GM21515 (cell line): ENCODE measurements at regions not wholly inside any gene's neighbourhood (a gene's known extent, or its start where the extent isn't known, plus 50 kb on each side); places are given as distances from the start of the nearest gene placed in this dataset.
"Not testable (repeated sequence)": the region's sequence is repeated elsewhere in the genome, so short reads cannot be mapped to it uniquely, and the experiment has no call there.

Source experiments
- ATAC-seq: cut with Tn5 transposase; IDR thresholded peaks from one replicate; pipeline ENCODE4 v1.9.1; 2021; ENCODE audit not compliant: unreplicated experiment

DNA sequence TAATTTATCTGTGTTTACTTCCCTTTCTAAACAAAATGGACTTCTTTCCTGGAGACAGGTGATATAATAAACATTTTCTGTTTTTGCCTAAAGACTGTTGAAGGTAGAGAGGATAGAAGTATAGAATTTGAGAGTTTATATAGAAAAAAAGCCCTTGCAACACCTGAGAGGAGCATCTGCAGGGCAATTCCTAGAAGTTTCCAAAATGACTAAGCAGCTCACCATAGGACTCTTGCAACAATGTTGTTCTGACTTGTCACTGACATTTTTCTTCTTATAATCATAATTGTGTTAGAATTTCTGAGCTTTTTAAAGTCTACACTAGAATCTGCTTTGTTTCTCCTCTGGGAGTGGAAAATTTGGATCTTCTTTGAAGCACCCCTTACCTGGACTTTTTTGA, 216.8 kb downstream of the TUSC1 start:
- ATAC-seq, result no peak

DNA sequence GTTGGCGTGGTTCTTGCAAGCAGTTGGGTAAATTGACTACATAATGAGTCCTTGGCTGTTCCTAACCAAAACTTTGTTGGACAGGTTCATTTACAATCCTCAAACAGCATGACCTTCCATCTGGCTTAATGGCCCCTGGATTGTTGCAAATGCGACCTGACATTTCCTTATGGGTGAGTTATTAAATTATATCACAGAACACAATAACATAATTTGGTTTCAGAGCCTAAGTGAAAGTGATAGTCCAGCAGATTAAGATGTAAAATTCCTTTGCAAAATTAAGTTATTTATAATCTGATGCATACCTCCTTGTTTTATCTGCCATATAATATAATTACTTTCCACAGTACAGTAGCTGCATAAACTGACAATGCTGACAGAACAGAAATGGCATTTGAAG, 224.4 kb downstream of the TUSC1 start:
- no peak for ATAC-seq

GRCh38 chr9:25449503-25449902, 228.7 kb downstream of the TUSC1 start:
- no peak for ATAC-seq

DNA sequence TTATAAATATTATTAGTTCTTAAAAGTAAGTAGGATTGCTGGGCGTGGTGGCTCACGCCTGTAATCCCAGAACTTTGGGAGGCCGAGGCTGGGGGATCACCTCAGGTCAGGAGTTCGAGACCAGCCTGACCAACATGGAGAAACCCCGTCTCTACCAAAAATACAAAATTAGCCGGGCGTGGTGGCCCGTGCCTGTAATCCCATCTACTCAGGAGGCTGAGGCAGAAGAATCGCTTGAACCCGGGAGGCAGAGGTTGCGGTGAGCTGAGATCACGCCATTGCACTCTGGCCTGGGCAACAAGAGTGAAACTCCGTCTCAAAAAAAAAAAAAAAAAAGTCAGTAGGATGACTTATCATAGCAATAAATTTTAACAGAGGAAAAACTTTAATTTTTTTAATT, 232.5 kb downstream of the TUSC1 start:
- ATAC-seq, result not testable (repeated sequence)

GRCh38 chr9:25442526-25442925, 235.7 kb downstream of the TUSC1 start:
- no peak for ATAC-seq

GRCh38 chr9:25427898-25428297, 250.3 kb downstream of the TUSC1 start:
- no peak for ATAC-seq

DNA sequence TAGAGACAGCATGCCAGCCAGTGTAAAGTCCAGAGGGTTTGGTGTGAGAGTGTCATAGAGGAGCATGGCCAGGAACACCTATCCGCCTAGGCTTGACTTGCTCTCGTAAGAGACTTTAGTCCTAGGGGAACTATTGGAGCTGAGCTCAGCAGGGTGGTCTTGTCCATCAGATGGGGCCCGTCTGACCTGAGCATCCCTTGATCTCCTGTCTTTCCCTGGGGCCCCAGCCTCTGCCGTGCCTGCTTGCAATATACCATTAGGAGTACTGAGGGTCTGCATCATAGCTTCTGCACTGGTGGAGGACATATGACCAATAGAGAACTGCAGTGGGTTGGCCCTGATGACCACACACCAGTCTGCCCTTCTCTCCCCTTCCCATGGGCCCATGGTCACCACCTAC, 251.0 kb downstream of the TUSC1 start:
- no peak for ATAC-seq

- no peak for ATAC-seq
Measured at GRCh38 chr9:25421560-25421959, 256.7 kb downstream of the TUSC1 start.

DNA sequence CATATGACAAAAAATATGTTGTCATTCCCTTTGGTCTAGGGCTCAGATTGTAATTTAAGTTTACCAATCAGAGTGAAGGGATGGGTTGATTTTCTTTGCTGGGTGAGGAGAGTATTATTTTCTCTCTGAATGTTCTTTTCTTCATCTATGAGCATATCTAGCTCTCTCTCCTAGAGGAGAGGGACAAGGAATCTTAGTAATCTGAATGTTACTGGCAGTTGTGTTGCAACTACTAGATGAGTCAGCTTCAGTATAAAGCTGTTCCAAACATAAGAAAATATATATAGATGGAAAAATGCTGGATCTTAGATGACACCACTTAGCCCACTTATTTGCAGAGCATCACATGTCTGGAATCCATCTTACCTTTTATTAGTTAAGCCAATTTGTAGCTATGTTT, 259.3 kb downstream of the TUSC1 start:
- no peak for ATAC-seq

GRCh38 chr9:25415718-25416117, 262.5 kb downstream of the TUSC1 start:
- ATAC-seq, result no peak

DNA sequence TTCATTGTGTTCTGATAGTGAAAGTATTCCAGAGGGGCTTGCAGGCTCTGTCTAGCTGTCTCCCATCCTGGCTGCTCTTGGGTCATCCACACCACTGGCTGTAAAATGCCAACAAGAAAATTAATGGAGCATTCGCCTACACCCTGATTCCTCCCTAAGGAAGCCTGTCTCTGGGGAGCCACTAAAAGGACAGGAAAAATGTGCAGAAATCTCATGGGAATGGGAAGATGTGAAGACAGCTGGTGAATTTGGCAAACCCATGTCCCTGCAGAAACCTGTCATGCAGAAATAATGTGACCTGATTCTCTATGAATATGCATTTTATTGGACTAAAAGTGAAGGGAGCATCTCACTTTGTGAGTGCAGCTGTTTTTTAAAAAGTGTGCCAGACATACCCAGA, 265.6 kb downstream of the TUSC1 start:
- no peak for ATAC-seq

- ATAC-seq, result no peak
Measured at GRCh38 chr9:25397746-25398145, 280.5 kb downstream of the TUSC1 start.

GRCh38 chr9:25396828-25397227, 281.4 kb downstream of the TUSC1 start:
- ATAC-seq, result no peak

GRCh38 chr9:25381141-25381540, 297.1 kb downstream of the TUSC1 start:
- ATAC-seq, result no peak

DNA sequence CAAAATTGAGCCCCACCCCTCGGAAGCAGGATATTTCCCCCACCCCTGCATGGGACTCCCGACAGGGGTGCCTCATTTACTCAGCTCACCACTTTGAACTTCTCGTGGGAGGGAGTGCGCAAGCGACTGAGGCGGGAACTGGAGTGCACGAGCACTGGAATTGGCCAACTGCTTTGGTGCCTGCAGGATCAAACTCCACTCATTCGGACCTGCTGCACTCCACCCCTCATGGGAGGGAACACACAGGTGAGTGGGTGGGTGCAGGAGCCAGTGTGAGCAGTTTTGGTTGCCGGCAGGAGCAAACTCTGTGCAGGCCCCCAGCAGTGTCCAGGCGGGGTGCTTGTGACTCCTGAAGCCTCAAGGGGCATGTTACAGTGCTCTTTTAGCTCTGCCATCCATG, 301.2 kb downstream of the TUSC1 start:
- no peak for ATAC-seq

GRCh38 chr9:25374281-25374680, 304.0 kb downstream of the TUSC1 start:
- no peak for ATAC-seq

DNA sequence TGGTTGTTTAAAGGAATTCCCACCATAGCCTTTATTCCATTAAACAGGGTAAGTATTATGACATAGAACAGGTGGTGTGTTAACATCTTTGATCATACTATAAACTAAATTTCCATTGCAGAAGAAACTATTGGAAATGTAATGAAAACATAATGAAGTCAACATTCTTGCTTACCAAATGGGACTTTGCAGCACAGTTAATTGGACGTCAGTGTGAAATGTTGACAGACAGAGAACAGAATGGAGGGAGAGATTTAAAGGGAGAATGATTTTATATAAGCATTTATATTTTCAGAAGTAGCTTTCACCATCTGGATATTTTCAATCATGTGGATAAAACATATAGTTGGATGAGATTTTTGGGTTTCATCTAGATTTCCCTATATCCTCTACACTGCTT, 311.3 kb downstream of the TUSC1 start:
- no peak for ATAC-seq

DNA sequence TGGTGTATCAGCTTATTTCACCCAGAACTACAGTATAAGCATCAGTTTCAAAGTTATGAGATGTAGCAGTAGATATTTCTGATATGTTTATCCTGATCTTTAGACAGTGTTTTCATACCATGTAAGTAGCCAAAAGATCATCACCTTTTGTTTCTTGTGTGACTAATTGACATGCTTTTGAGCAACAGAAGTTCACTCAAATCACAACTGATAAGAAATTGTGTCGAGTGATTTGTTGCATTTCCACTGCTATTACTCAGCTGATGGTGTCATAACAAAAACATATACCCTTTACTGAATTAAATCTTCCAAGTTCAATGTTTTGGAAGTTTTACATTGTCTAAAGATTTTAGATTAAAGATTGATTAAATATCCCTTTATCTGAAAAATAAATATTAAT, 324.5 kb downstream of the TUSC1 start:
- no peak for ATAC-seq

GRCh38 chr9:25350011-25350410, 328.2 kb downstream of the TUSC1 start:
- no peak for ATAC-seq

GRCh38 chr9:25322142-25322541, 356.1 kb downstream of the TUSC1 start:
- no peak for ATAC-seq

GRCh38 chr9:25310961-25311360, 367.3 kb downstream of the TUSC1 start:
- no peak for ATAC-seq

DNA sequence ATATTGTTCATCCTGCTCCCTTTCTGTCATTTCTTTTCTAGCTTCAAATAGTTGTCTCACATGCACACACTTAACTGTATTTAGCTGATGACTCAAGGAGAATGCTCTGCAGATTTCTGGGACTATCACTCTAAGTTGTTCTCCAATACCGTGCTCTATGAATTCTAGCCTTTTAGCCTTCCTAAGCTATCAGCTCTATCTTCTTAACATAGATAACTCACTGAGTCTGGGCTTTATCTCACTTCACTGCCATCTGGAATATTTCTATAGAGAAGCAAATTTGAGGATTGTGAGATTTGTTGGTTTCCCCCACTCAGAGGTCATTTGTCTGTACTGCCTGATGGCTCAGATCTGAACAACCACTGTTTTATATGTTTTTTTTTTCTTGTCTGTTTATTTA, 369.7 kb downstream of the TUSC1 start:
- ATAC-seq, result no peak

- ATAC-seq, result no peak
Measured at GRCh38 chr9:25302601-25303000, 375.6 kb downstream of the TUSC1 start.

DNA sequence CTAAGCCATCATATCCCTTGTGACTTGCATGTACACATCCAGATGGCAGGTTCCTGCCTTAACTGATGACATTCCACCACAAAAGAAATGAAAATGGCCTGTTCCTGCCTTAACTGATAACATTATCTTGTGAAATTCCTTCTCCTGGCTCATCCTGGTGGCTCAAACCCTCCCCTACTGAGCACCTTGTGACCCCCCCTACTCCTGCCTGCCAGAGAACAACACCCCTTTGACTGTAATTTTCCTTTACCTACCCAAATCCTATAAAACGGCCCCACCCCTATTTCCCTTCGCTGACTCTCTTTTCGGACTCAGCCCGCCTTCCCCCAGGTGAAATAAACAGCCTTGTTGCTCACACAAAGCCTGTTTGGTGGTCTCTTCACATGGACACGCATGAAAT, 390.0 kb downstream of the TUSC1 start:
- not testable (repeated sequence) for ATAC-seq
